ENCODE measurements at regions not wholly inside any gene's neighbourhood (a gene's known extent, or its start where the extent isn't known, plus 50 kb on each side); places are given as distances from the start of the nearest gene placed in this dataset.

DNA sequence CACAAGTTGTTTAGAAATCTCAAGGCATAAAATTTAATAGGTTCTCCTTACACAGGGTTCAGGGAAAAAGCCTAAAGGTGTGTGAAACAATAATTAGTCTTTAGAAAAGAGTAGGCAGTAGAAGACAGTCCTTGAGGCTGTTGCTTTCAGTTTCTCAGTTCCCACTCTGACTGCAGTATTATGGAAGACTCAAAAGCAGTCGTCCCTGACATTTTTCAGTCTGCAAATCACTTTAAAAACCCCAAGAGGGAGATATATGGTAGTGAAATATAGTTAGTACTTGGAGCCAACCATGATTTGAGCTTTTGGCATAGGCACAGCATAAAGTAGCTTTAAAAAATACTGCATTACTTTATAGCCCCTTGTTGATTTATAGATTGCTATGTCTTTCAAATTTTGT, 299.7 kb downstream of the OLFM3 start:
- TF ChIP-seq, protein P1, sequence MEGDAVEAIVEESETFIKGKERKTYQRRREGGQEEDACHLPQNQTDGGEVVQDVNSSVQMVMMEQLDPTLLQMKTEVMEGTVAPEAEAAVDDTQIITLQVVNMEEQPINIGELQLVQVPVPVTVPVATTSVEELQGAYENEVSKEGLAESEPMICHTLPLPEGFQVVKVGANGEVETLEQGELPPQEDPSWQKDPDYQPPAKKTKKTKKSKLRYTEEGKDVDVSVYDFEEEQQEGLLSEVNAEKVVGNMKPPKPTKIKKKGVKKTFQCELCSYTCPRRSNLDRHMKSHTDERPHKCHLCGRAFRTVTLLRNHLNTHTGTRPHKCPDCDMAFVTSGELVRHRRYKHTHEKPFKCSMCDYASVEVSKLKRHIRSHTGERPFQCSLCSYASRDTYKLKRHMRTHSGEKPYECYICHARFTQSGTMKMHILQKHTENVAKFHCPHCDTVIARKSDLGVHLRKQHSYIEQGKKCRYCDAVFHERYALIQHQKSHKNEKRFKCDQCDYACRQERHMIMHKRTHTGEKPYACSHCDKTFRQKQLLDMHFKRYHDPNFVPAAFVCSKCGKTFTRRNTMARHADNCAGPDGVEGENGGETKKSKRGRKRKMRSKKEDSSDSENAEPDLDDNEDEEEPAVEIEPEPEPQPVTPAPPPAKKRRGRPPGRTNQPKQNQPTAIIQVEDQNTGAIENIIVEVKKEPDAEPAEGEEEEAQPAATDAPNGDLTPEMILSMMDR (IDR thresholded peaks at IDR 0.05; ENCODE audit: low read depth, low read length, poor library complexity, severe bottlenecking): no peak
- no peak for TF ChIP-seq EZH2phosphoT487 (IDR thresholded peaks at IDR 0.05; ENCODE audit: borderline replicate concordance, low read length)

Measured in DOHH2 (cell line).